SK-N-SH (cell line): ENCODE measurements at regions not wholly inside any gene's neighbourhood (a gene's known extent, or its start where the extent isn't known, plus 50 kb on each side); places are given as distances from the start of the nearest gene placed in this dataset.

Source experiments
- CTCF ChIA-PET: fragments of 300-600, 350-600 bp; formaldehyde crosslinking; extraction: SDS; loops from one replicate; lab custom pipeline; 2021; lab: Yijun Ruan, JAX
- POLR2A ChIA-PET: fragments of 350-600 bp; sonication (Branson Sonifier 250); formaldehyde crosslinking; extraction: SDS; loops from one replicate; lab custom pipeline; 2020; ENCODE audit warnings: antibody characterized with exemption, inconsistent platforms; lab: Yijun Ruan, JAX
- DNase-seq: peaks from one replicate; pipeline ENCODE4 v3.0.0; 2012
- H2AFZ ChIP-seq: fragments of 200-600 bp; sonication (generic); 2 replicates; pipeline ENCODE4 v1.8.1; 2016; ENCODE audit warnings: antibody characterized with exemption, mild to moderate bottlenecking, low read depth
- H3F3A ChIP-seq: fragments of 200-600 bp; sonication (generic); replicated peaks from 2 replicates; pipeline ENCODE3; 2016; ENCODE audit warnings: antibody characterized with exemption, mild to moderate bottlenecking; ENCODE audit not compliant: insufficient read depth
- H3K27ac ChIP-seq, 2 experiments: fragments of 200-500 bp in 1 of 2; fragments of 200-600 bp in 1 of 2; sonication (Bioruptor generic) in 1 of 2; sonication (generic), shearing (Covaris generic) in 1 of 2; 2 replicates each; pipeline versions ENCODE4 v1.5.1 to v1.6.1; 2014 to 2016; ENCODE audit warnings: low read depth in 2 of 2, inconsistent platforms in 1 of 2, low read length in 1 of 2, mild to moderate bottlenecking in 1 of 2, mixed read lengths in 1 of 2
- H3K27me3 ChIP-seq: fragments of 200-600 bp; sonication (generic), shearing (Covaris generic); 2 replicates; pipeline ENCODE4 v1.6.1; 2016; ENCODE audit warnings: mixed run types; ENCODE audit not compliant: insufficient read depth
- H3K36me3 ChIP-seq, 2 experiments: fragments of 200-500 bp in 1 of 2; fragments of 200-600 bp in 1 of 2; sonication (Bioruptor generic) in 1 of 2; sonication (generic) in 1 of 2; replicated peaks in 1 of 2; 2 replicates each; pipeline versions ENCODE3 to v1.5.1; 2014 to 2016; ENCODE audit warnings: low read length in 1 of 2, mild to moderate bottlenecking in 1 of 2; ENCODE audit not compliant: insufficient read depth in 2 of 2, control insufficient read depth in 1 of 2
- H3K4me1 ChIP-seq, 2 experiments: fragments of 200-500 bp in 1 of 2; fragments of 200-600 bp in 1 of 2; sonication (Bioruptor generic) in 1 of 2; sonication (generic), shearing (Covaris generic) in 1 of 2; 2 replicates each; pipeline versions ENCODE4 v1.5.1 to v1.6.1; 2014 to 2016; ENCODE audit warnings: low read depth in 1 of 2, low read length in 1 of 2, mixed run types in 1 of 2; ENCODE audit not compliant: insufficient read depth in 2 of 2, control insufficient read depth in 1 of 2
- H3K4me2 ChIP-seq: fragments of 200-600 bp; sonication (generic), shearing (Covaris generic); 2 replicates; pipeline ENCODE4 v1.6.1; 2017; ENCODE audit warnings: mixed run types
- H3K4me3 ChIP-seq, 2 experiments: fragments of 200-500 bp in 1 of 2; fragments of 200-600 bp in 1 of 2; sonication (Bioruptor generic) in 1 of 2; sonication (generic), shearing (Covaris generic) in 1 of 2; 2 replicates each; pipeline versions ENCODE4 v1.5.1 to v1.8.1; 2014 to 2016; ENCODE audit warnings: low read depth in 2 of 2, inconsistent platforms in 1 of 2, low read length in 1 of 2, mild to moderate bottlenecking in 1 of 2, mixed read lengths in 1 of 2, moderate library complexity in 1 of 2
- H3K79me2 ChIP-seq: fragments of 200-600 bp; sonication (generic); 2 replicates; pipeline ENCODE4 v1.8.1; 2017; ENCODE audit warnings: mild to moderate bottlenecking; ENCODE audit not compliant: insufficient read depth
- H3K9ac ChIP-seq: fragments of 200-600 bp; sonication (generic); 2 replicates; pipeline ENCODE4 v1.6.1; 2017; ENCODE audit warnings: mixed run types
- H3K9me2 ChIP-seq: fragments of 200-600 bp; sonication (generic); 2 replicates; pipeline ENCODE4 v1.6.1; 2017; ENCODE audit warnings: mixed run types
- H3K9me3 ChIP-seq: fragments of 200-600 bp; sonication (generic); 2 replicates; pipeline ENCODE4 v1.6.1; 2017; ENCODE audit warnings: mixed run types, mild to moderate bottlenecking, moderate library complexity
- H4K20me1 ChIP-seq: fragments of 200-600 bp; sonication (generic); 2 replicates; pipeline ENCODE4 v1.6.1; 2017; ENCODE audit warnings: mild to moderate bottlenecking, mixed run types; ENCODE audit not compliant: insufficient read depth
- EZH2phosphoT487 ChIP-seq: fragments of 200-600 bp; sonication (generic); IDR thresholded peaks from 2 replicates; pipeline ENCODE4 v1.6.1; 2017; ENCODE audit warnings: low read depth, mixed run types, mild to moderate bottlenecking, antibody characterized with exemption, moderate library complexity, borderline replicate concordance
- FOSL2 ChIP-seq: IDR thresholded peaks from 2 replicates; pipeline ENCODE4 v1.4.0; 2012; ENCODE audit warnings: low read depth, mild to moderate bottlenecking, moderate library complexity, borderline replicate concordance
- FOXM1 ChIP-seq: IDR thresholded peaks from 2 replicates; pipeline ENCODE4 v1.4.0; 2012; ENCODE audit warnings: low read depth, mild to moderate bottlenecking
- GABPA ChIP-seq: IDR thresholded peaks from 2 replicates; pipeline ENCODE4 v1.4.0; 2012; ENCODE audit warnings: low read depth, mild to moderate bottlenecking
- GATA2 ChIP-seq: sonication (generic); formaldehyde crosslinking; IDR thresholded peaks from 2 replicates; pipeline ENCODE4 v1.5.0; 2020; ENCODE audit warnings: mild to moderate bottlenecking, missing genetic modification reagents
- MEF2A ChIP-seq: IDR thresholded peaks from 2 replicates; pipeline ENCODE4 v1.4.0; 2012; ENCODE audit warnings: low read depth, borderline replicate concordance
- MXI1 ChIP-seq: IDR thresholded peaks from 2 replicates; pipeline ENCODE4 v1.6.1; 2012; ENCODE audit warnings: mild to moderate bottlenecking, low read depth, low read length, improper control_type of control experiment
- POLR2AphosphoS5 ChIP-seq: IDR thresholded peaks from 2 replicates; pipeline ENCODE4 v1.6.1; 2012; ENCODE audit warnings: low read depth, low read length
- RCOR1 ChIP-seq: fragments of 150-350 bp; IDR thresholded peaks from 2 replicates; pipeline ENCODE4 v1.6.1; 2017; ENCODE audit warnings: antibody characterized with exemption, low read length
- RFX5 ChIP-seq: IDR thresholded peaks from 2 replicates; pipeline ENCODE4 v1.6.1; 2012; ENCODE audit warnings: mild to moderate bottlenecking, improper control_type of control experiment, low read length
- RXRA ChIP-seq: IDR thresholded peaks from 2 replicates; pipeline ENCODE4 v1.4.0; 2012; ENCODE audit warnings: low read depth, mild to moderate bottlenecking, borderline replicate concordance
- SIN3A ChIP-seq: IDR thresholded peaks from 2 replicates; pipeline ENCODE4 v1.6.1; 2012; ENCODE audit warnings: low read depth, mild to moderate bottlenecking, low read length, moderate library complexity, borderline replicate concordance
- TAF1 ChIP-seq: IDR thresholded peaks from 2 replicates; pipeline ENCODE4 v1.6.1; 2012; ENCODE audit warnings: low read depth, mild to moderate bottlenecking, low read length, moderate library complexity, borderline replicate concordance
- WGBS: methylation state at CpG from one replicate; pipeline ENCODE4 v1.1.6; 2017; ENCODE audit warnings: low lambda C conversion rate; 5-methylcytosine and 5-hydroxymethylcytosine counted together
- TF ChIP-seq, protein P1 (sequence below): IDR thresholded peaks from 2 replicates; pipeline ENCODE4; 2012
- TF ChIP-seq, protein P2 (sequence below): IDR thresholded peaks from 2 replicates; pipeline ENCODE4 v1.4.0; 2012; ENCODE audit warnings: low read depth, borderline replicate concordance
- TF ChIP-seq, protein P3 (sequence below): fragments of 150-350 bp; IDR thresholded peaks from 2 replicates; pipeline ENCODE4 v1.6.1; 2016; ENCODE audit warnings: mild to moderate bottlenecking, low read depth, low read length
- TF ChIP-seq, protein P4 (sequence below): fragments of 200-600 bp; sonication (generic); IDR thresholded peaks from 2 replicates; pipeline ENCODE4 v1.6.1; 2017; ENCODE audit warnings: antibody characterized with exemption, mild to moderate bottlenecking, moderate library complexity
- TF ChIP-seq, protein P5 (sequence below): fragments of 150-350 bp; IDR thresholded peaks from 2 replicates; pipeline ENCODE4 v1.6.1; 2017; ENCODE audit warnings: antibody characterized with exemption, low read length, low read depth, borderline replicate concordance

DNA sequence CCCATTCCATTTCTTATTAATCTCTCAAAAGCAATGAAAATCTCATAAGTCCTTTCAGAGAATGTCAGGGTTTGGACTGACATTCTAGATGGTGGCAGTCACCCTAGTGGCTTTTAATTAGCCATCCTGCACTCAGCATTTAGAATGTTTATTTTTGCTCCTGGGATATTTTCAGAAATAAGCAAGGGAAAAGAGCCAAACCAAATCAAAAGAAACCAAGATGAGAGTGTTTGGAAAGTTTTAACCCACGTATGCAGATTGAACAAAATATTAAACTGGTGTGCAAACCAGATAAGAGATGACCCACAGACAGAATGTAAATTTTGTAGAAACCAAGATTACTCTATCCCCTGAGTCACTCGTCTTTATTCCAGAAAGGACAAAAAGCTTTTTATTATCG, 275.8 kb downstream of the SQOR start (continued):
- TF ChIP-seq, protein P1, sequence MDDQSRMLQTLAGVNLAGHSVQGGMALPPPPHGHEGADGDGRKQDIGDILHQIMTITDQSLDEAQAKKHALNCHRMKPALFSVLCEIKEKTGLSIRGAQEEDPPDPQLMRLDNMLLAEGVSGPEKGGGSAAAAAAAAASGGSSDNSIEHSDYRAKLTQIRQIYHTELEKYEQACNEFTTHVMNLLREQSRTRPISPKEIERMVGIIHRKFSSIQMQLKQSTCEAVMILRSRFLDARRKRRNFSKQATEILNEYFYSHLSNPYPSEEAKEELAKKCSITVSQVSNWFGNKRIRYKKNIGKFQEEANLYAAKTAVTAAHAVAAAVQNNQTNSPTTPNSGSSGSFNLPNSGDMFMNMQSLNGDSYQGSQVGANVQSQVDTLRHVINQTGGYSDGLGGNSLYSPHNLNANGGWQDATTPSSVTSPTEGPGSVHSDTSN: no peak
- TF ChIP-seq RCOR1 (no peak), MXI1 (no peak), GATA2 (no peak)
- TF ChIP-seq, protein P2, sequence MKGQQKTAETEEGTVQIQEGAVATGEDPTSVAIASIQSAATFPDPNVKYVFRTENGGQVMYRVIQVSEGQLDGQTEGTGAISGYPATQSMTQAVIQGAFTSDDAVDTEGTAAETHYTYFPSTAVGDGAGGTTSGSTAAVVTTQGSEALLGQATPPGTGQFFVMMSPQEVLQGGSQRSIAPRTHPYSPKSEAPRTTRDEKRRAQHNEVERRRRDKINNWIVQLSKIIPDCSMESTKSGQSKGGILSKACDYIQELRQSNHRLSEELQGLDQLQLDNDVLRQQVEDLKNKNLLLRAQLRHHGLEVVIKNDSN: no peak
- TF ChIP-seq, protein P3, sequence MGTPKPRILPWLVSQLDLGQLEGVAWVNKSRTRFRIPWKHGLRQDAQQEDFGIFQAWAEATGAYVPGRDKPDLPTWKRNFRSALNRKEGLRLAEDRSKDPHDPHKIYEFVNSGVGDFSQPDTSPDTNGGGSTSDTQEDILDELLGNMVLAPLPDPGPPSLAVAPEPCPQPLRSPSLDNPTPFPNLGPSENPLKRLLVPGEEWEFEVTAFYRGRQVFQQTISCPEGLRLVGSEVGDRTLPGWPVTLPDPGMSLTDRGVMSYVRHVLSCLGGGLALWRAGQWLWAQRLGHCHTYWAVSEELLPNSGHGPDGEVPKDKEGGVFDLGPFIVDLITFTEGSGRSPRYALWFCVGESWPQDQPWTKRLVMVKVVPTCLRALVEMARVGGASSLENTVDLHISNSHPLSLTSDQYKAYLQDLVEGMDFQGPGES: no peak

DNA sequence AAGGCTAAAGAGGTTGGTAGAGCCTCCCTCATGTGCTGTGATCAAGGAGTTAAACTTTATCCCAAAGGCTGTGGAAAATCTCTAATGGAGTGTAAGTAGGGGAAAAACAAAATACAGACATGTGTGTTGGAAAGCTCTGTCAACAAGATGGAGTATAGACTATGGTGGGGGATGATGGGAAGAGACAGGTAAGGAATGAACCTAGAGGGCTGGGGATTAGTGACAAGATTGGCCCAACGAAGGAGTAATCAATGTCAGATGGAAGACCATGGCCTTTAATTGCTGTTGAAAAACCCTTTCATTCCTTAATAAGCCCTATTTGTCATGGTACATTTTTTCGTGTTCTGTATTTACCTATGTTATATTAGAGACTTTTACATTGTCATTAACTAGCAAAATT, 278.6 kb downstream of the SQOR start:
- H3K9me2 ChIP-seq: no peaks in the 10 kb centered on the region
- H3K4me1 ChIP-seq: no peaks in the 10 kb centered on the region
- no peak for DNase-seq
- no peak overlapping the region for H3K4me2 ChIP-seq
- POLR2A ChIA-PET: no interaction called here
- no peak overlapping the region for H3K27ac ChIP-seq
- WGBS: 16% methylated on average over 2 of the region's 2 CpGs
- TF ChIP-seq, protein P4, sequence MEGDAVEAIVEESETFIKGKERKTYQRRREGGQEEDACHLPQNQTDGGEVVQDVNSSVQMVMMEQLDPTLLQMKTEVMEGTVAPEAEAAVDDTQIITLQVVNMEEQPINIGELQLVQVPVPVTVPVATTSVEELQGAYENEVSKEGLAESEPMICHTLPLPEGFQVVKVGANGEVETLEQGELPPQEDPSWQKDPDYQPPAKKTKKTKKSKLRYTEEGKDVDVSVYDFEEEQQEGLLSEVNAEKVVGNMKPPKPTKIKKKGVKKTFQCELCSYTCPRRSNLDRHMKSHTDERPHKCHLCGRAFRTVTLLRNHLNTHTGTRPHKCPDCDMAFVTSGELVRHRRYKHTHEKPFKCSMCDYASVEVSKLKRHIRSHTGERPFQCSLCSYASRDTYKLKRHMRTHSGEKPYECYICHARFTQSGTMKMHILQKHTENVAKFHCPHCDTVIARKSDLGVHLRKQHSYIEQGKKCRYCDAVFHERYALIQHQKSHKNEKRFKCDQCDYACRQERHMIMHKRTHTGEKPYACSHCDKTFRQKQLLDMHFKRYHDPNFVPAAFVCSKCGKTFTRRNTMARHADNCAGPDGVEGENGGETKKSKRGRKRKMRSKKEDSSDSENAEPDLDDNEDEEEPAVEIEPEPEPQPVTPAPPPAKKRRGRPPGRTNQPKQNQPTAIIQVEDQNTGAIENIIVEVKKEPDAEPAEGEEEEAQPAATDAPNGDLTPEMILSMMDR: no peak
- no peak for TF ChIP-seq SIN3A
- no peak for TF ChIP-seq FOSL2
- TF ChIP-seq, protein P1: no peak
- no peak for TF ChIP-seq RCOR1
- TF ChIP-seq GABPA: no peak
- TF ChIP-seq POLR2AphosphoS5: no peak
- TF ChIP-seq, protein P3: no peak
- TF ChIP-seq TAF1: no peak
- no peak for TF ChIP-seq FOXM1
- no peak for TF ChIP-seq RFX5
- no peak for TF ChIP-seq MEF2A
- TF ChIP-seq RXRA: no peak
- TF ChIP-seq, protein P5, sequence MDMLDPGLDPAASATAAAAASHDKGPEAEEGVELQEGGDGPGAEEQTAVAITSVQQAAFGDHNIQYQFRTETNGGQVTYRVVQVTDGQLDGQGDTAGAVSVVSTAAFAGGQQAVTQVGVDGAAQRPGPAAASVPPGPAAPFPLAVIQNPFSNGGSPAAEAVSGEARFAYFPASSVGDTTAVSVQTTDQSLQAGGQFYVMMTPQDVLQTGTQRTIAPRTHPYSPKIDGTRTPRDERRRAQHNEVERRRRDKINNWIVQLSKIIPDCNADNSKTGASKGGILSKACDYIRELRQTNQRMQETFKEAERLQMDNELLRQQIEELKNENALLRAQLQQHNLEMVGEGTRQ: no peak
- TF ChIP-seq EZH2phosphoT487: no peak
- no peak overlapping the region for H3K9ac ChIP-seq
- no peaks in the 10 kb centered on the region for H3K79me2 ChIP-seq
- no peaks in the 10 kb centered on the region for H4K20me1 ChIP-seq
- no peak overlapping the region for H3K4me3 ChIP-seq
- H2AFZ ChIP-seq: no peak overlapping the region
- no peaks in the 10 kb centered on the region for H3K27me3 ChIP-seq
- no peaks in the 10 kb centered on the region for H3K36me3 ChIP-seq
- CTCF ChIA-PET: interaction anchor here (1.0 kb wide), 1 partner anchor 10 kb away, joined by 3 read pairs; no protein-coding TSS in a partner anchor
- peaks cover 6% of the 10 kb centered on the region; the same call in 1 of the 2 replicates for H3K9me3 ChIP-seq
- H3F3A ChIP-seq: no peaks in the 10 kb centered on the region
